SK-N-SH (cell line): ENCODE measurements at regions not wholly inside any gene's neighbourhood (a gene's known extent, or its start where the extent isn't known, plus 50 kb on each side); places are given as distances from the start of the nearest gene placed in this dataset.

Experiments
- CTCF ChIA-PET: fragments of 300-600, 350-600 bp; formaldehyde crosslinking; extraction: SDS; loops from one replicate; lab custom pipeline; 2021; lab: Yijun Ruan, JAX
- POLR2A ChIA-PET: fragments of 350-600 bp; sonication (Branson Sonifier 250); formaldehyde crosslinking; extraction: SDS; loops from one replicate; lab custom pipeline; 2020; ENCODE audit warnings: antibody characterized with exemption, inconsistent platforms; lab: Yijun Ruan, JAX
- DNase-seq: peaks from one replicate; pipeline ENCODE4 v3.0.0; 2012
- H2AFZ ChIP-seq: fragments of 200-600 bp; sonication (generic); 2 replicates; pipeline ENCODE4 v1.8.1; 2016; ENCODE audit warnings: antibody characterized with exemption, mild to moderate bottlenecking, low read depth
- H3F3A ChIP-seq: fragments of 200-600 bp; sonication (generic); replicated peaks from 2 replicates; pipeline ENCODE3; 2016; ENCODE audit warnings: antibody characterized with exemption, mild to moderate bottlenecking; ENCODE audit not compliant: insufficient read depth
- H3K27ac ChIP-seq, 2 experiments: fragments of 200-500 bp in 1 of 2; fragments of 200-600 bp in 1 of 2; sonication (Bioruptor generic) in 1 of 2; sonication (generic), shearing (Covaris generic) in 1 of 2; 2 replicates each; pipeline versions ENCODE4 v1.5.1 to v1.6.1; 2014 to 2016; ENCODE audit warnings: low read depth in 2 of 2, inconsistent platforms in 1 of 2, low read length in 1 of 2, mild to moderate bottlenecking in 1 of 2, mixed read lengths in 1 of 2
- H3K27me3 ChIP-seq: fragments of 200-600 bp; sonication (generic), shearing (Covaris generic); 2 replicates; pipeline ENCODE4 v1.6.1; 2016; ENCODE audit warnings: mixed run types; ENCODE audit not compliant: insufficient read depth
- H3K36me3 ChIP-seq, 2 experiments: fragments of 200-500 bp in 1 of 2; fragments of 200-600 bp in 1 of 2; sonication (Bioruptor generic) in 1 of 2; sonication (generic) in 1 of 2; replicated peaks in 1 of 2; 2 replicates each; pipeline versions ENCODE3 to v1.5.1; 2014 to 2016; ENCODE audit warnings: low read length in 1 of 2, mild to moderate bottlenecking in 1 of 2; ENCODE audit not compliant: insufficient read depth in 2 of 2, control insufficient read depth in 1 of 2
- H3K4me1 ChIP-seq, 2 experiments: fragments of 200-500 bp in 1 of 2; fragments of 200-600 bp in 1 of 2; sonication (Bioruptor generic) in 1 of 2; sonication (generic), shearing (Covaris generic) in 1 of 2; 2 replicates each; pipeline versions ENCODE4 v1.5.1 to v1.6.1; 2014 to 2016; ENCODE audit warnings: low read depth in 1 of 2, low read length in 1 of 2, mixed run types in 1 of 2; ENCODE audit not compliant: insufficient read depth in 2 of 2, control insufficient read depth in 1 of 2
- H3K4me2 ChIP-seq: fragments of 200-600 bp; sonication (generic), shearing (Covaris generic); 2 replicates; pipeline ENCODE4 v1.6.1; 2017; ENCODE audit warnings: mixed run types
- H3K4me3 ChIP-seq, 2 experiments: fragments of 200-500 bp in 1 of 2; fragments of 200-600 bp in 1 of 2; sonication (Bioruptor generic) in 1 of 2; sonication (generic), shearing (Covaris generic) in 1 of 2; 2 replicates each; pipeline versions ENCODE4 v1.5.1 to v1.8.1; 2014 to 2016; ENCODE audit warnings: low read depth in 2 of 2, inconsistent platforms in 1 of 2, low read length in 1 of 2, mild to moderate bottlenecking in 1 of 2, mixed read lengths in 1 of 2, moderate library complexity in 1 of 2
- H3K79me2 ChIP-seq: fragments of 200-600 bp; sonication (generic); 2 replicates; pipeline ENCODE4 v1.8.1; 2017; ENCODE audit warnings: mild to moderate bottlenecking; ENCODE audit not compliant: insufficient read depth
- H3K9ac ChIP-seq: fragments of 200-600 bp; sonication (generic); 2 replicates; pipeline ENCODE4 v1.6.1; 2017; ENCODE audit warnings: mixed run types
- H3K9me2 ChIP-seq: fragments of 200-600 bp; sonication (generic); 2 replicates; pipeline ENCODE4 v1.6.1; 2017; ENCODE audit warnings: mixed run types
- H3K9me3 ChIP-seq: fragments of 200-600 bp; sonication (generic); 2 replicates; pipeline ENCODE4 v1.6.1; 2017; ENCODE audit warnings: mixed run types, mild to moderate bottlenecking, moderate library complexity
- H4K20me1 ChIP-seq: fragments of 200-600 bp; sonication (generic); 2 replicates; pipeline ENCODE4 v1.6.1; 2017; ENCODE audit warnings: mild to moderate bottlenecking, mixed run types; ENCODE audit not compliant: insufficient read depth
- CHD2 ChIP-seq: fragments of 150-350 bp; IDR thresholded peaks from 2 replicates; pipeline ENCODE4 v1.6.1; 2018; ENCODE audit warnings: low read length; ENCODE audit not compliant: partially characterized antibody
- CTCF ChIP-seq: fragments of 200-600 bp; sonication (generic); IDR thresholded peaks from 2 replicates; pipeline ENCODE4 v1.6.1; 2017; ENCODE audit warnings: antibody characterized with exemption, mild to moderate bottlenecking, moderate library complexity
- ELF1 ChIP-seq: IDR thresholded peaks from 2 replicates; pipeline ENCODE4 v1.4.0; 2012
- EZH2phosphoT487 ChIP-seq: fragments of 200-600 bp; sonication (generic); IDR thresholded peaks from 2 replicates; pipeline ENCODE4 v1.6.1; 2017; ENCODE audit warnings: low read depth, mixed run types, mild to moderate bottlenecking, antibody characterized with exemption, moderate library complexity, borderline replicate concordance
- FOXJ3 ChIP-seq: sonication (generic); formaldehyde crosslinking; IDR thresholded peaks from 2 replicates; pipeline ENCODE4 v1.5.1; 2020; ENCODE audit warnings: mild to moderate bottlenecking, missing genetic modification reagents
- IRF3 ChIP-seq: fragments of 150-350 bp; IDR thresholded peaks from 2 replicates; pipeline ENCODE4 v1.6.1; 2016; ENCODE audit warnings: mild to moderate bottlenecking, low read depth, low read length
- JUND ChIP-seq: IDR thresholded peaks from 2 replicates; pipeline ENCODE4 v1.4.0; 2012
- MXI1 ChIP-seq: IDR thresholded peaks from 2 replicates; pipeline ENCODE4 v1.6.1; 2012; ENCODE audit warnings: mild to moderate bottlenecking, low read depth, low read length, improper control_type of control experiment
- NFIC ChIP-seq: IDR thresholded peaks from 2 replicates; pipeline ENCODE4 v1.4.0; 2012; ENCODE audit warnings: borderline replicate concordance
- NRF1 ChIP-seq: IDR thresholded peaks from 2 replicates; pipeline ENCODE4 v1.6.1; 2012; ENCODE audit warnings: low read depth, mild to moderate bottlenecking, low read length
- RAD21 ChIP-seq: IDR thresholded peaks from 2 replicates; pipeline ENCODE4 v1.6.1; 2012; ENCODE audit warnings: mild to moderate bottlenecking, low read length
- RCOR1 ChIP-seq: fragments of 150-350 bp; IDR thresholded peaks from 2 replicates; pipeline ENCODE4 v1.6.1; 2017; ENCODE audit warnings: antibody characterized with exemption, low read length
- REST ChIP-seq: IDR thresholded peaks from 2 replicates; pipeline ENCODE4 v1.6.1; 2012; ENCODE audit warnings: mild to moderate bottlenecking, low read depth, low read length, moderate library complexity
- RXRA ChIP-seq: IDR thresholded peaks from 2 replicates; pipeline ENCODE4 v1.4.0; 2012; ENCODE audit warnings: low read depth, mild to moderate bottlenecking, borderline replicate concordance
- SIN3A ChIP-seq: IDR thresholded peaks from 2 replicates; pipeline ENCODE4 v1.6.1; 2012; ENCODE audit warnings: low read depth, mild to moderate bottlenecking, low read length, moderate library complexity, borderline replicate concordance
- TAF1 ChIP-seq: IDR thresholded peaks from 2 replicates; pipeline ENCODE4 v1.6.1; 2012; ENCODE audit warnings: low read depth, mild to moderate bottlenecking, low read length, moderate library complexity, borderline replicate concordance
- TCF12 ChIP-seq: IDR thresholded peaks from 2 replicates; pipeline ENCODE4 v1.4.0; 2012
- USF1 ChIP-seq: IDR thresholded peaks from 2 replicates; pipeline ENCODE4 v1.4.0; 2012; ENCODE audit warnings: low read depth, borderline replicate concordance
- USF2 ChIP-seq: fragments of 150-350 bp; IDR thresholded peaks from 2 replicates; pipeline ENCODE4 v1.6.1; 2017; ENCODE audit warnings: antibody characterized with exemption, low read length, low read depth, borderline replicate concordance
- YY1 ChIP-seq: IDR thresholded peaks from 2 replicates; pipeline ENCODE4 v1.4.0; 2012; ENCODE audit warnings: low read depth, mild to moderate bottlenecking
- WGBS: methylation state at CpG from one replicate; pipeline ENCODE4 v1.1.6; 2017; ENCODE audit warnings: low lambda C conversion rate; 5-methylcytosine and 5-hydroxymethylcytosine counted together

- no peak for TF ChIP-seq RAD21
- TF ChIP-seq YY1 = no peak
- TF ChIP-seq RCOR1 = no peak
- no peak for TF ChIP-seq ELF1
- no peak for TF ChIP-seq CHD2
- TF ChIP-seq RXRA = no peak
- TF ChIP-seq CTCF = no peak
- no peak for TF ChIP-seq JUND
- no peak for TF ChIP-seq TCF12
- TF ChIP-seq IRF3 = no peak
- TF ChIP-seq NRF1 = no peak
- TF ChIP-seq USF1 = no peak
- TF ChIP-seq NFIC = no peak
- no peak for TF ChIP-seq SIN3A
- no peak for TF ChIP-seq MXI1
- no peak for TF ChIP-seq FOXJ3 (CRISPR knock-in tag)
- TF ChIP-seq REST = no peak
- TF ChIP-seq USF2 = no peak
- no peak for TF ChIP-seq TAF1
- no peak for TF ChIP-seq EZH2phosphoT487
- Histone ChIP-seq H3K9ac (no peak overlapping the region), H3K9me3 (no peaks in the 10 kb centered on the region; the same call in 1 of the 2 replicates), H3K4me3 (no peak overlapping the region), H4K20me1 (no peaks in the 10 kb centered on the region), H3K27ac (no peak overlapping the region), H3K27me3 (no peaks in the 10 kb centered on the region), H2AFZ (no peak overlapping the region), H3K36me3 (no peaks in the 10 kb centered on the region), H3K4me2 (no peak overlapping the region), H3K79me2 (no peaks in the 10 kb centered on the region), H3F3A (no peaks in the 10 kb centered on the region), H3K4me1 (no peaks in the 10 kb centered on the region), H3K9me2 (no peaks in the 10 kb centered on the region)
- WGBS = 87% methylated on average over 8 of the region's 8 CpGs
- POLR2A ChIA-PET = no interaction called here
- CTCF ChIA-PET = interaction anchor here (1.0 kb wide), 1 partner anchor 8 kb away, joined by 3 read pairs; no protein-coding TSS in a partner anchor
- DNase-seq = no peak
Measured at GRCh38 chr16:64669573-64669972, 452.3 kb downstream of the CDH11 start.
